ENCODE measurements at regions not wholly inside any gene's neighbourhood (a gene's known extent, or its start where the extent isn't known, plus 50 kb on each side); places are given as distances from the start of the nearest gene placed in this dataset.

GRCh38 chr3:159077860-159078259 is 276.0 kb downstream of the MFSD1 start:
- ATAC-seq: peak; percentile 91
- TF ChIP-seq ZNF70 (CRISPR knock-in tag; IDR thresholded peaks at IDR 0.05) (no peak), ZNF565 (CRISPR knock-in tag; conservative IDR thresholded peaks at IDR 0.05; ENCODE audit: low read depth) (no peak), ZNF8 (CRISPR knock-in tag; IDR thresholded peaks at IDR 0.05) (no peak), TOX (CRISPR knock-in tag; IDR thresholded peaks at IDR 0.05; ENCODE audit: borderline replicate concordance) (peak; percentile 60; the same call in 1 of the 2 replicates), ISL1 (CRISPR knock-in tag; IDR thresholded peaks at IDR 0.05) (peak; percentile 68; the same call in 1 of the 2 replicates), POU6F1 (CRISPR knock-in tag; IDR thresholded peaks at IDR 0.05; ENCODE audit: borderline replicate concordance, low read depth) (no peak), ZFP3 (CRISPR knock-in tag; IDR thresholded peaks at IDR 0.05) (no peak), CSRNP3 (CRISPR knock-in tag; IDR thresholded peaks at IDR 0.05) (no peak), ZC3H10 (CRISPR knock-in tag; IDR thresholded peaks at IDR 0.05) (peak; percentile 94), CSDC2 (CRISPR knock-in tag; IDR thresholded peaks at IDR 0.05) (no peak), PPARA (CRISPR knock-in tag; IDR thresholded peaks at IDR 0.05; ENCODE audit: borderline replicate concordance) (no peak), RARB (CRISPR knock-in tag; IDR thresholded peaks at IDR 0.05) (no peak)

- TF ChIP-seq ESRRG (CRISPR knock-in tag; IDR thresholded peaks at IDR 0.05): no peak
- ATAC-seq: no peak
Observed at GRCh38 chr3:159080256-159080655, 278.4 kb downstream of the MFSD1 start.

- ATAC-seq: no peak
- no peak for TF ChIP-seq RARB (CRISPR knock-in tag; IDR thresholded peaks at IDR 0.05)
Observed at GRCh38 chr3:159080821-159081220, 279.0 kb downstream of the MFSD1 start.

- TF ChIP-seq CSDC2 (CRISPR knock-in tag; IDR thresholded peaks at IDR 0.05) (no peak), CSRNP3 (CRISPR knock-in tag; IDR thresholded peaks at IDR 0.05) (no peak), ZFP30 (CRISPR knock-in tag; IDR thresholded peaks at IDR 0.05) (no peak), CREB5 (CRISPR knock-in tag; IDR thresholded peaks at IDR 0.05; ENCODE audit: low read depth) (no peak), TOX (CRISPR knock-in tag; IDR thresholded peaks at IDR 0.05; ENCODE audit: borderline replicate concordance) (0 out of 2 replicates have a peak, but pooled peaks have one; percentile 37), ISL1 (CRISPR knock-in tag; IDR thresholded peaks at IDR 0.05) (no peak), POU6F1 (CRISPR knock-in tag; IDR thresholded peaks at IDR 0.05; ENCODE audit: borderline replicate concordance, low read depth) (no peak; the same call in 1 of the 2 replicates)
- ATAC-seq: peak; percentile 78
Observed at GRCh38 chr3:159082519-159082918, 280.7 kb downstream of the MFSD1 start.

- no peak for ATAC-seq
- no peak for TF ChIP-seq ESRRG (CRISPR knock-in tag; IDR thresholded peaks at IDR 0.05)
Observed at GRCh38 chr3:159091936-159092335, 290.1 kb downstream of the MFSD1 start.

- TF ChIP-seq ZNF565 (CRISPR knock-in tag; conservative IDR thresholded peaks at IDR 0.05; ENCODE audit: low read depth) (no peak), POU6F1 (CRISPR knock-in tag; IDR thresholded peaks at IDR 0.05; ENCODE audit: borderline replicate concordance, low read depth) (no peak), CSDC2 (CRISPR knock-in tag; IDR thresholded peaks at IDR 0.05) (no peak), ZFP3 (CRISPR knock-in tag; IDR thresholded peaks at IDR 0.05) (no peak), TOX (CRISPR knock-in tag; IDR thresholded peaks at IDR 0.05; ENCODE audit: borderline replicate concordance) (no peak)
- no peak for ATAC-seq
Observed at GRCh38 chr3:159102001-159102400, 300.1 kb downstream of the MFSD1 start.

Measured in SK-N-SH treated with all-trans-retinoic acid at 6 μM for 48 hours (cell line).